H54 (cell line): ENCODE measurements at regions not wholly inside any gene's neighbourhood (a gene's known extent, or its start where the extent isn't known, plus 50 kb on each side); places are given as distances from the start of the nearest gene placed in this dataset.
"Not testable (repeated sequence)": the region's sequence is repeated elsewhere in the genome, so short reads cannot be mapped to it uniquely, and the experiment has no call there.

Experiments
- DNase-seq: peaks from one replicate; pipeline ENCODE4 v3.0.0; 2011; ENCODE audit warnings: low spot score, mixed read lengths; ENCODE audit not compliant: insufficient read length
- FAIRE-seq: peaks from 3 replicates; lab custom pipeline; 2011; peaks lifted over from hg19 to GRCh38; lab: Jason Lieb, UNC
- POLR2A ChIP-seq: IDR thresholded peaks from 2 replicates; pipeline ENCODE4 v1.6.1; 2011; ENCODE audit warnings: low read depth, mild to moderate bottlenecking, low read length

- DNase-seq (no peak), FAIRE-seq (no peak)
- no peak for TF ChIP-seq POLR2A
These were observed 813.7 kb upstream of the ACVR2A start for GRCh38 chr2:147030966-147031720.

GRCh38 chr2:147027436-147027835 is 817.4 kb upstream of the ACVR2A start:
- TF ChIP-seq POLR2A: no peak

GRCh38 chr2:147026664-147027295 is 818.0 kb upstream of the ACVR2A start:
- TF ChIP-seq POLR2A: no peak
- DNase-seq: no peak
- peak; percentile 20 for FAIRE-seq

More at GRCh38 chr2:147027436-147027835, 817.4 kb upstream of the ACVR2A start:
- FAIRE-seq: no peak
- no peak for DNase-seq

GRCh38 chr2:147025646-147026585 is 818.9 kb upstream of the ACVR2A start:
- FAIRE-seq: no peak
- DNase-seq: no peak
- TF ChIP-seq POLR2A: no peak

GRCh38 chr2:147019311-147019710 is 825.5 kb upstream of the ACVR2A start:
- TF ChIP-seq POLR2A: no peak
- DNase-seq (no peak), FAIRE-seq (no peak)

- FAIRE-seq (no peak), DNase-seq (no peak)
- no peak for TF ChIP-seq POLR2A
These were observed 826.7 kb upstream of the ACVR2A start for GRCh38 chr2:147017951-147018645.

- DNase-seq: no peak
- FAIRE-seq: no peak
- TF ChIP-seq POLR2A: no peak
These were observed 828.6 kb upstream of the ACVR2A start for GRCh38 chr2:147016181-147016580.

- no peak for TF ChIP-seq POLR2A
- no peak for FAIRE-seq
These were observed 829.2 kb upstream of the ACVR2A start for GRCh38 chr2:147015591-147015990.

GRCh38 chr2:147013696-147014392 is 831.0 kb upstream of the ACVR2A start:
- FAIRE-seq (no peak), DNase-seq (no peak)
- no peak for TF ChIP-seq POLR2A

More at GRCh38 chr2:147015591-147015990, 829.2 kb upstream of the ACVR2A start:
- DNase-seq: no peak

GRCh38 chr2:147008481-147008880 is 836.3 kb upstream of the ACVR2A start:
- FAIRE-seq (no peak), DNase-seq (no peak)
- no peak for TF ChIP-seq POLR2A

GRCh38 chr2:147006736-147007141 is 838.1 kb upstream of the ACVR2A start:
- FAIRE-seq (no peak), DNase-seq (no peak)
- no peak for TF ChIP-seq POLR2A

GRCh38 chr2:147003081-147003480 is 841.7 kb upstream of the ACVR2A start:
- no peak for TF ChIP-seq POLR2A
- DNase-seq (no peak), FAIRE-seq (no peak)

- no peak for DNase-seq
- TF ChIP-seq POLR2A: no peak
- FAIRE-seq: no peak
These were observed 842.6 kb upstream of the ACVR2A start for GRCh38 chr2:147002256-147002655.

- FAIRE-seq (no peak), DNase-seq (no peak)
- TF ChIP-seq POLR2A: no peak
These were observed 843.8 kb upstream of the ACVR2A start for GRCh38 chr2:147001061-147001460.

- not testable (repeated sequence) for FAIRE-seq
These were observed 844.7 kb upstream of the ACVR2A start for GRCh38 chr2:147000151-147000550.

More at GRCh38 chr2:147000151-147000550, 844.7 kb upstream of the ACVR2A start:
- not testable (repeated sequence) for DNase-seq
